Endothelial cell of umbilical vein (primary cell): ENCODE measurements at regions not wholly inside any gene's neighbourhood (a gene's known extent, or its start where the extent isn't known, plus 50 kb on each side); places are given as distances from the start of the nearest gene placed in this dataset.

Source experiments
- BruUV-seq: library from RNA; stranded (reverse); fragments of 400-500 nt; replicated peaks from 2 replicates; lab custom pipeline; 2021; lab: Mats Ljungman, UMichigan
- CTCF ChIA-PET: fragments of 300-600, 350-600 bp; sonication (Branson Sonifier 250); formaldehyde crosslinking; loops from one replicate; lab custom pipeline; 2021; ENCODE audit warnings: antibody characterized with exemption, inconsistent platforms; lab: Charles Lee
- POLR2A ChIA-PET: fragments of 300-600, 350-600 bp; sonication (Branson Sonifier 250); formaldehyde crosslinking; loops from one replicate; lab custom pipeline; 2021; ENCODE audit warnings: antibody characterized with exemption, inconsistent platforms; lab: Charles Lee
- DNase-seq: peaks from one replicate; pipeline ENCODE4 v3.0.0-alpha.2; 2011; ENCODE audit warnings: low read depth, low spot score
- FAIRE-seq: peaks from 2 replicates; lab custom pipeline; 2011; peaks lifted over from hg19 to GRCh38; lab: Jason Lieb, UNC
- H2AFZ ChIP-seq: 2 replicates; pipeline ENCODE4 v1.6.0; 2012; ENCODE audit warnings: low read depth, low read length, control low read depth, inconsistent platforms
- H3K27ac ChIP-seq: 2 replicates; pipeline ENCODE4 v1.5.1; 2011; ENCODE audit warnings: low read depth, mild to moderate bottlenecking, control low read depth, low read length, moderate library complexity; ENCODE audit not compliant: insufficient read depth
- H3K27me3 ChIP-seq, 2 experiments: 2 replicates each; pipeline versions ENCODE4 v1.6.0 to v1.6.1; 2011; ENCODE audit warnings: low read length in 2 of 2, mixed read lengths in 1 of 2; ENCODE audit not compliant: control insufficient read depth in 2 of 2, insufficient read depth in 2 of 2
- H3K36me3 ChIP-seq, 2 experiments: 2 replicates in 1 of 2; 3 replicates in 1 of 2; pipeline ENCODE4 v1.5.1; 2011; ENCODE audit warnings: low read length in 2 of 2, mild to moderate bottlenecking in 1 of 2, moderate library complexity in 1 of 2; ENCODE audit not compliant: control insufficient read depth in 2 of 2, insufficient read depth in 2 of 2; ENCODE audit errors: extremely low read depth in 1 of 2
- H3K4me1 ChIP-seq: 3 replicates; pipeline ENCODE4 v1.5.1; 2011; ENCODE audit warnings: mild to moderate bottlenecking, low read length; ENCODE audit not compliant: control insufficient read depth, insufficient read depth; ENCODE audit errors: extremely low read depth
- H3K4me2 ChIP-seq: 2 replicates; pipeline ENCODE4 v1.6.1; 2011; ENCODE audit warnings: low read length, control low read depth, mixed read lengths; ENCODE audit not compliant: insufficient read depth
- H3K4me3 ChIP-seq, 3 experiments: fragments of 200-600 bp in 1 of 3; sonication (generic), shearing (Covaris generic) in 1 of 3; replicated peaks in 1 of 3; 2 replicates each; pipeline ENCODE4 v1.5.1; 2011 to 2016; ENCODE audit warnings: control low read depth in 3 of 3, low read length in 3 of 3, mild to moderate bottlenecking in 2 of 3, inconsistent platforms in 1 of 3, low read depth in 1 of 3, moderate library complexity in 1 of 3; ENCODE audit not compliant: insufficient read depth in 1 of 3
- H3K79me2 ChIP-seq: 2 replicates; pipeline ENCODE4 v1.6.0; 2012; ENCODE audit warnings: low read length, inconsistent platforms; ENCODE audit not compliant: control insufficient read depth, insufficient read depth
- H3K9ac ChIP-seq: replicated peaks from 2 replicates; pipeline ENCODE3; 2011; ENCODE audit warnings: low read length, control low read depth; ENCODE audit not compliant: insufficient read depth; ENCODE audit errors: extremely low read depth
- H3K9me1 ChIP-seq: replicated peaks from 3 replicates; pipeline ENCODE4 v1.6.0; 2011; ENCODE audit warnings: mild to moderate bottlenecking, low read length; ENCODE audit not compliant: control insufficient read depth, insufficient read depth; ENCODE audit errors: extremely low read depth
- H3K9me3 ChIP-seq: replicated peaks from 2 replicates; pipeline ENCODE4 v1.5.1; 2012; ENCODE audit warnings: low read length, inconsistent platforms; ENCODE audit not compliant: control insufficient read depth, insufficient read depth
- H4K20me1 ChIP-seq: replicated peaks from 2 replicates; pipeline ENCODE3; 2011; ENCODE audit warnings: mild to moderate bottlenecking, low read length; ENCODE audit not compliant: control insufficient read depth, insufficient read depth; ENCODE audit errors: extremely low read depth
- EZH2 ChIP-seq: IDR thresholded peaks from 2 replicates; pipeline ENCODE4 v1.6.1; 2012; ENCODE audit warnings: borderline replicate concordance, low read depth, mild to moderate bottlenecking, moderate library complexity, low read length, inconsistent platforms; ENCODE audit not compliant: severe bottlenecking
- FOS ChIP-seq: IDR thresholded peaks from 2 replicates; pipeline ENCODE4 v1.6.1; 2011; ENCODE audit warnings: mild to moderate bottlenecking, low read length, moderate library complexity, borderline replicate concordance; ENCODE audit not compliant: insufficient read depth
- GATA2 ChIP-seq: IDR thresholded peaks from 2 replicates; pipeline ENCODE4 v1.7.0; 2011; ENCODE audit warnings: low read depth, mild to moderate bottlenecking, moderate library complexity, mixed read lengths, low read length; ENCODE audit not compliant: insufficient read length, insufficient read depth
- JUN ChIP-seq: IDR thresholded peaks from 2 replicates; pipeline ENCODE4 v1.6.1; 2011; ENCODE audit warnings: borderline replicate concordance, low read depth; ENCODE audit not compliant: insufficient read length, insufficient read depth
- MYC ChIP-seq: IDR thresholded peaks from one replicate; pipeline ENCODE4 v1.6.1; 2011; ENCODE audit warnings: mild to moderate bottlenecking, low read depth, low read length
- POLR2A ChIP-seq: IDR thresholded peaks from 2 replicates; pipeline ENCODE4 v1.6.1; 2012; ENCODE audit warnings: low read depth, mild to moderate bottlenecking, control low read depth, low read length
- POLR2AphosphoS5 ChIP-seq: IDR thresholded peaks from 2 replicates; pipeline ENCODE4 v1.6.1; 2012; ENCODE audit warnings: low read depth, mild to moderate bottlenecking, control low read depth, low read length, moderate library complexity; ENCODE audit not compliant: insufficient read depth
- dilution Hi-C: fragments of 300-500 bp; cut with MboI; formaldehyde crosslinking; loops from one replicate; pipeline ENCODE4 v1.15.0; 2019; ENCODE audit warnings: low sequenced_read_pairs; ENCODE audit not compliant: extremely low pct_ligation_motif_present
- intact Hi-C: fragments of 100-400 bp; cut with micrococcal nuclease; formaldehyde crosslinking; loops from one replicate; pipeline ENCODE4 v1.10.0; 2022
- TF ChIP-seq, protein P1 (sequence below): IDR thresholded peaks from 2 replicates; pipeline ENCODE4 v1.6.1; 2011; ENCODE audit not compliant: insufficient read depth, insufficient read length
- TF ChIP-seq, protein P2 (sequence below), 2 donors: IDR thresholded peaks; 1 replicate in 1 of 2; 2 replicates in 1 of 2; pipeline ENCODE4 v1.5.1; 2011; ENCODE audit warnings: low read length in 2 of 2, mild to moderate bottlenecking in 2 of 2, moderate library complexity in 2 of 2, control low read depth in 1 of 2, inconsistent platforms in 1 of 2, low read depth in 1 of 2; ENCODE audit not compliant: insufficient read depth in 1 of 2; ENCODE audit errors: extremely low read depth in 1 of 2

DNA sequence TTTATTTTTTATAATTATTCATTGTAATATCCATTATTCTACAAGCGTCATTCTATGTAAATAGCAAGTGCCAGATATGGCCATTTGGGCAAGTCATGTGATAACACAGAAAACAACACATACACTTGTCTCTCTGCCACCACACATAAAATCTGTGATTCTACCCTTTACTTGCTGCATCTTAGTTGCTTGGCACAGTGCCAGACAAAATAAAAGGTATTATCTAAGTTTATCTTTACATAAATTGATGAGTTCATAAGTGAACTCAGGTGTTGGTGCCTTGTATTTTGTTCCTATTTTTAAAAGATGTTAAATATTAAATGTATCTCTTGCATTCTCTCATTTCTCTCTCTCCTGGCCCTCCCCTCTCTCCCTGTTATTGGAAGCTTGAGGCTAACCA lies 1458.7 kb downstream of the CDH11 start:
- dilution Hi-C loops (no loop called here), intact Hi-C loops (no loop called here)
- ChIA-PET POLR2A (no interaction called here), CTCF (no interaction called here)
- TF ChIP-seq, protein P1, sequence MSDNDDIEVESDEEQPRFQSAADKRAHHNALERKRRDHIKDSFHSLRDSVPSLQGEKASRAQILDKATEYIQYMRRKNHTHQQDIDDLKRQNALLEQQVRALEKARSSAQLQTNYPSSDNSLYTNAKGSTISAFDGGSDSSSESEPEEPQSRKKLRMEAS: no peak
- TF ChIP-seq MYC: no peak
- no peak for TF ChIP-seq POLR2AphosphoS5
- no peak for TF ChIP-seq JUN
- no peak for TF ChIP-seq EZH2
- no peak for TF ChIP-seq GATA2
- FAIRE-seq (no peak), DNase-seq (no peak)
- Histone ChIP-seq H3K4me3 (no peak overlapping the region), H4K20me1 (no peaks in the 10 kb centered on the region), H3K4me1 (no peaks in the 10 kb centered on the region), H3K36me3 (no peaks in the 10 kb centered on the region), H3K27me3 (no peaks in the 10 kb centered on the region), H3K9me3 (no peaks in the 10 kb centered on the region), H3K27ac (no peak overlapping the region), H3K9me1 (no peaks in the 10 kb centered on the region), H3K4me2 (no peak overlapping the region), H3K79me2 (no peaks in the 10 kb centered on the region), H3K9ac (no peak overlapping the region), H2AFZ (no peak overlapping the region)
- BruUV-seq: no TSS peak

DNA sequence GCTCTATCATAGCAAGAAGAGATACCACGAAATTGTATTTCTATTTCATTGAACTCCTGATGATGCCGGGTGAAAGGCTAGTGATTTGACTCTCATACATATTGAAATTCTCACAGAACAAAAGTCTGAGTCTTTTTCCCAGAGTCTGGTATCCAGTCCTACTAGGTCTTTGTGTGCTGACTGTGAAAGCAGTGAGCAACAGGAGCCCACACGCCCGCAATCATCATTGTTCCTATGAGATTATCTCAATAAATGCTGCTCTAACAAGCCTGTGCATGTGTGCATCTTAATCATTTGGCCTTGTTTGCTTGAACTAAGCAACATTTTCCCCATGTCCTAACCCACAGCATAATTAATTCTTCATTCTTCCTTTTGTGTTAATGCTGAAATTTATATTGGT lies 1466.0 kb downstream of the CDH11 start:
- Histone ChIP-seq H3K4me1 (no peaks in the 10 kb centered on the region), H3K4me3 (no peak overlapping the region), H3K27me3 (no peaks in the 10 kb centered on the region), H2AFZ (no peak overlapping the region), H3K27ac (no peak overlapping the region), H3K9ac (no peak overlapping the region), H3K9me3 (no peaks in the 10 kb centered on the region), H3K9me1 (no peaks in the 10 kb centered on the region), H3K36me3 (no peaks in the 10 kb centered on the region), H3K4me2 (no peak overlapping the region), H4K20me1 (no peaks in the 10 kb centered on the region), H3K79me2 (no peaks in the 10 kb centered on the region)
- FAIRE-seq (no peak), DNase-seq (no peak)
- dilution Hi-C loops: no loop called here
- BruUV-seq: no TSS peak
- intact Hi-C loops: no loop called here
- ChIA-PET POLR2A (no interaction called here), CTCF (no interaction called here)
- TF ChIP-seq, protein P1: no peak
- TF ChIP-seq JUN (no peak), GATA2 (no peak), MYC (no peak), POLR2AphosphoS5 (no peak), POLR2A (no peak), EZH2 (no peak), FOS (no peak)
- TF ChIP-seq, protein P2, sequence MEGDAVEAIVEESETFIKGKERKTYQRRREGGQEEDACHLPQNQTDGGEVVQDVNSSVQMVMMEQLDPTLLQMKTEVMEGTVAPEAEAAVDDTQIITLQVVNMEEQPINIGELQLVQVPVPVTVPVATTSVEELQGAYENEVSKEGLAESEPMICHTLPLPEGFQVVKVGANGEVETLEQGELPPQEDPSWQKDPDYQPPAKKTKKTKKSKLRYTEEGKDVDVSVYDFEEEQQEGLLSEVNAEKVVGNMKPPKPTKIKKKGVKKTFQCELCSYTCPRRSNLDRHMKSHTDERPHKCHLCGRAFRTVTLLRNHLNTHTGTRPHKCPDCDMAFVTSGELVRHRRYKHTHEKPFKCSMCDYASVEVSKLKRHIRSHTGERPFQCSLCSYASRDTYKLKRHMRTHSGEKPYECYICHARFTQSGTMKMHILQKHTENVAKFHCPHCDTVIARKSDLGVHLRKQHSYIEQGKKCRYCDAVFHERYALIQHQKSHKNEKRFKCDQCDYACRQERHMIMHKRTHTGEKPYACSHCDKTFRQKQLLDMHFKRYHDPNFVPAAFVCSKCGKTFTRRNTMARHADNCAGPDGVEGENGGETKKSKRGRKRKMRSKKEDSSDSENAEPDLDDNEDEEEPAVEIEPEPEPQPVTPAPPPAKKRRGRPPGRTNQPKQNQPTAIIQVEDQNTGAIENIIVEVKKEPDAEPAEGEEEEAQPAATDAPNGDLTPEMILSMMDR (IDR thresholded peaks at IDR 0.05; ENCODE audit: extremely low read depth in 1 of 2, insufficient read depth in 1 of 2, low read depth in 1 of 2, low read length in 2 of 2): no peak
